ENCODE measurements at regions not wholly inside any gene's neighbourhood (a gene's known extent, or its start where the extent isn't known, plus 50 kb on each side); places are given as distances from the start of the nearest gene placed in this dataset.
"Not testable (repeated sequence)": the region's sequence is repeated elsewhere in the genome, so short reads cannot be mapped to it uniquely, and the experiment has no call there.

DNA sequence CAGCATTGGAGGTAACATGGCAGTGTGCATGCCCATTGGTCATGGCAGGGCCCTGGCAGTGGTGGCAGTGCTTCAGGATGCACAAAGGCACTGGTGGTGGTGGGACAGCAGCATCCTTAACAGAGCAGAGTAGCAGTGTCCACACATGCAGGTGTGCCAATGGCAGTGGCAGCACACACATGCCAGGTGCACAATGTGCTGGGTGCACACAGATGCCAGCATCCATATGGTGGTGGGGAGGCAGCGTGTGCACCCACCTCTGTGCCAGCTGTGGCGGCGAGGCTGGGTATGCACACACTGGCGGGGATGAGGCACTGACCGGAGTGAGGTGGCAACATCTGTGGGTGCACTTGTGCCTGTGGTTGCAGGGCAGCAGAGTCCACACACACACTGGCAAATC is 150.6 kb downstream of the SI start:
- no peak for DNase-seq

DNA sequence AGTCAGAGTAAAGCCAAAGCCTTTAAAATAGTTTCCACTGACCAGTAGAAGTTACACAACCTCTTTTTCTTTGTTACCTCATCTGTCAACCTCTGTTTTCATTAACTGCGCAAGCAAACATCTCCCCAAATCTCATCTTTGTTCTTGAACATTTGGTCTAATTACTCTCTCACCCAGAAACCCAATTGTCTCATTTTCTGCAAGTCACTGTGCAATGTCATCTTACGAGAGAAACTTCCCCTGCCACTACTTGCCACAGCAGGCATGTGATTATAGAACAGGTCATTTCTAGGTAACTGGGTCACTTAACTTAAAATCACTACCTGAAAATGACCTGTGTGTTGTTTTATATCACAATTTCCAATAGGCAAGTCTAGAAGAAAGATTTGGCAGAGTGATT is 159.4 kb downstream of the SI start:
- no peak for DNase-seq

DNA sequence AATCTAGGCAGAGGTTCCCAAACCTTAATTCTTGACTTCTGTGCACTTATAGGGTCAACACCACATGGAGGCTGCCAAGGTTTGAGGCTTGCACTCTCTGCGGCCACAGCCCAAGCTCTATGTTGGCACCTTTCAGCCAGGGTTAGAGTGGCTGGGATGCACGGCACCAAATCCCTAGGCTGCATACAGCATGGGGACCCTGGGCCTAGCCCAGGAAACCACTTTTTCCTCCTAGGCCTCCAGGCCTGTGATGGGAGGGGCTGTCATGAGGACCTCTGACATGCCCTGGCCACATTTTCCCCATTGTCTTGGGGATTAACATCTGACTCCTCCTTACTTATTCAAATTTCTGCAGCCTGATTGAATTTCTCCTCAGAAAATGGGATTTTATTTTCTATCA is 165.4 kb downstream of the SI start:
- DNase-seq = no peak

DNA sequence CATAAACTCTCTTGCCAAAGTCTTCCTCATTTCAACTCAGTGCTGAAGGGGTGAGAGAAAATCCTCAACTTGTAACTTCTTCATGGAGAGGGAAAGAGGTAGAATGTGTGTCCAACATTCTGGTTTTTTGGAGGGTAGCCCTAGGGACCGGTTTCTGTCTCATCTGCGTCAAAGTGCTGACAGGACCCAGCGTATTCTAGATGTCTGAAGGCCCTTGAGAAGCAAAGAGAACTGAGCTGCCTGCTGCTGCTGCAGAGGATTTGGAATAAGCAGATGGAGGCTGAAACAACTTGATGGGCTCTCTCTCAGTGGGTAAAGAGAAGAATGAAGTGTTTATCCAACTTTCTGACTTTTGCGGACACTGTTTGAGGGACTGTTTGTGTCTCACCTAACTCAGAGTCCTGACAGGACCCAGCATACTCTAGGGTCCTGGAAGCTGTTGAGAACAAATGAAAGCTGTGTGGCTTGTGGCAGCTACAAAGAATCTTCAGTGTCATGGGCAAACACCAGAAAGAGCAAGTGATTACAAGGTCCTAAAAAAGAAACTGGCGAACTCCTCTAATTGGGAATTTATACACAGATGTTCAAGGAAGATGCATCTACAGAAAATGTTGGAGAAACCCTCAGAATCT is 174.4 kb downstream of the SI start:
- no peak for DNase-seq

DNA sequence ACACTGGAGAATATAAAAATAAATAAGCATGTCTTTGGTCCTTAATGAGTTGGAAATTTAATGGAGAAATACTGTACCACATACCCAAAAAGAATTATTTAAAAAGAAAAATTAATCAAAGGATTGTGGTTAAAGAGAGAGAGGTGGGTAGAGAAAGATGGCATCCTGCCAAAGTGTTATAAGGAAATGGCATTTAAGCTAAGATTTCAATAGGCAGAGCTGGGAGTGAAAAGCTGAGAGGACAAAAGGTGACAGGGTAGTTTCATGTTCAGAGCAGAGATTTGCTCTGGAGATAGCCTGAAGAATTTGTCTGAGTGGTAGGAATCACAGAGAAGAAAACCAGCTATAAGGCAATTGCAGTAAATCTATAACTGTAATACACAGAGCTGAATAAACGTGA is 181.0 kb downstream of the SI start:
- no peak for DNase-seq

DNA sequence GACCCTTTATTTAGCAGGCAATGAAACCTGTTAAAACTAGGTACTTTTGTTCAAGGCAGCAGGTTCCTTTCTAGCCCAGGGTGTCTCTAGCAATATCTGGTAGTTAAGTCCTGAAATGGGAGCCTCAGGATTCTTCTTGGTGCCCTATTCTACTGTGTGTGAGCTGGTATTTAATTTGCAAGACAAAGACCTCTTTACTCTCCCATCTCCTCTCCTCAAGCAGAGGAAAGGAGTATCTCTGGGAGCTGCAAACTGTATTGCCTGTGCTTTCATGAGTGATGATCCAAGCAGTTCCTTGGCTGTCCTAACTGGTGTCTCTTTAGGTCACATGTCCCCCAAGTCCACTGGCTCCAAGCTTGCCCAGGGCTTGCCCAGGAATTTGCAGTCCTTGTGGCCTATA is 188.2 kb downstream of the SI start:
- DNase-seq = no peak

DNA sequence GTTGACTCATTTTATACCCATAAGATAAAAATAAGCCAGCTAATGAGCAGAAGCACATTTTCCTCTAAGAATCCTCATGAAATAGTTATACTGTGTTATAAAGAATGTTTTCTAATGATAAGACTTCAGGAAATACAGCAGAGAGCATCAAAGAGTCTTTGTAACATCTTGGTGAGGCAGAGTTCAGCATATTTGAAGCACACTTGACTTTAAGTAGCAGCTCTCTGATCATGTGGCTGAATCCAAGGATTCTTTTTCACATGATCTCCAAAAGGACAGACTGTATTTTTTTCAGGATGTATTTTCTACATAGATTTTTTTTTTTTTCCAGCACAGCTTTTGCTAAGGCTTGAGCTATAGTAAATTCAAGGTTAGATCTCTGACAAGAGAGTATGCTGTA is 195.1 kb downstream of the SI start:
- no peak for DNase-seq

DNA sequence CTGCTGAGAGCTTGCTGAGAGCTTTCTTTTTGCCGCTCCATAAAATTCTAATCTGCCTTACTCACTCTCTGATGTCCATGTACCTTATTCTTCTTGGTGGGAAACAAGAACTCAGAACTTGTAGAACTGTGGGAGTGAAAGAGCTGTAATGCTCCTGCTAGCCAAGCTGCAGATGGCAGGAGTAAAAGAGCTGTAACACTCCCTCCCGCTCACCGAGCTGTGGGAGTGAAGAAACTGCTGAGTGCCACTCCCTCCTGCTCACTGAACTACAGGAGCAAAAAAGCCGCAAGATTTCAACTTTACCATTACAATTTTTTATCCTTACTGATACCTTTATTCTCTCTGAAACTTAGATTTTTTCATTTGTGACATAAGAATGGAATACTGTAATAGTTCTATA is 199.1 kb downstream of the SI start:
- no peak for DNase-seq

DNA sequence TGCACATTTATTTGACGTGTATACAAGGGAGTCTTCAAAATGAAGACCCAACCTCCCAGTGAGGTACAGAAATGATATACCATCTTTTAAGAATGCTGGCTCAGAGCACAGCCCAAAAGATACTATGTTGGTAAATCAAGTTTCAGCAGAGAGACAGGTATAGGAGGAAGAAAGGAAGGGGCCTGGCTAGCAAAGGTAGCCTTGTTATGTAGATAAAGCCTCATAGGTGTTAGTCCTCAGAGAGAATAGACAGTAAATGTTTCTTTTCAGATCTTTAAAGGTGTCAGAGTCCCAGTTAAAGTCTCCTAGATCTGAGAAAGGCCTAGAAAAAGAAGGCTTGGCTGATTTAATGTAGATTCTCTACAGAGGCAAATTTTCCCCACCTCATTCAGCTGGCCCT is 213.8 kb downstream of the SI start:
- no peak for DNase-seq

DNA sequence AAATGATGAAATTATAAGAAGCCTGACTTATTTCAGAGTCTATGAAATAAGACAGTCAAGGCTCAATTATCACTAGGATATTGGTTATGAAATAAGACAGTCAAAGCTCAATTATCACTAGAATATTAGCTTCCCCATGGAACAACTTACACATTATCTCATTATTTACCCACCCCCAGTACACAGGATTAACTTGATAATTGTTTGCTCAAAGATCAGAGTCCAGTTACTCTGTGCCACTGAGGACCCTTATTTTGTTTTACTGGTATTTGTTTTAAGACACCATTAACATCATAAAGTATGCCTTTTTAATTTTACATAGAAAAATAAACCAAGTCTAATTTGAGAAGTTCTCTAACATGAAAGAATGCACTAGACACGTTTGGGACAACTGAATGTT is 225.4 kb downstream of the SI start:
- DNase-seq = no peak

DNA sequence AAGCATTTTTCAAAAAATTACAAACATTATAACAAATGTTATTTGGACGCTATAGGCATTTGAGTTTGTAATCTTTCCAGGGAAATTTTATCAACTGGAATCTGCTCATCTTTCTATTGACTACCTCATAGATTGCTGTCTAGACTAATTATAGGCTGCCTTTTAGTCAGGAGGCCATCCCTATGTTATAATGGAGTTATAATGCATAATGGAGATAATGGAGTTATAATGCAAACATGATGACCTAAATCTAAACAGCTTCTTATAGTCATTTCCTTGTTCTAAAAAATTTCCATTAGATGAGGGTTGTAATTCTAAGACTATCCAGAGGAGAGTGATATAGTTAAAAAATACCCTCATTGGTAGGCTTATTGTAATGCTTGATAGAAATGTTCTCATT is 226.4 kb downstream of the SI start:
- DNase-seq = no peak

DNA sequence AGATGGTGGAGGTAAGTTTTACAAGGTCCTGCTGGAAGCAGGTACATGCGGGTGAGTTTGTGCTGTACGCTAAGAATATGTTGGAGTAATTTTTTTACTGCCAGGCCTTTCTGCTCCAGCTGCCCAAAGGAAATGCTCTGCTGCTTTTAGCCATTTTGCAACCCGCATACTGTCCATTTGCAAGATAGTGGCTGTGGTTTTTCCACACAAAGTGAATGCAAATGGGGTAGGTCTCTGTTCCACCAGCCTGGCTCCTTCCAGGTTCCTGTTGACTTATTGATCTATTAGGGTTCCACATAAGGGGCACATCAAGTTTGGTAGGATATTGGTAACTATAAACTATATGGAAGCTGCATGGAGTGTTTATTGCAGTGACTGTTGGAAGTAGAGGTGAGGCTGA is 227.1 kb downstream of the SI start:
- no peak for DNase-seq

DNA sequence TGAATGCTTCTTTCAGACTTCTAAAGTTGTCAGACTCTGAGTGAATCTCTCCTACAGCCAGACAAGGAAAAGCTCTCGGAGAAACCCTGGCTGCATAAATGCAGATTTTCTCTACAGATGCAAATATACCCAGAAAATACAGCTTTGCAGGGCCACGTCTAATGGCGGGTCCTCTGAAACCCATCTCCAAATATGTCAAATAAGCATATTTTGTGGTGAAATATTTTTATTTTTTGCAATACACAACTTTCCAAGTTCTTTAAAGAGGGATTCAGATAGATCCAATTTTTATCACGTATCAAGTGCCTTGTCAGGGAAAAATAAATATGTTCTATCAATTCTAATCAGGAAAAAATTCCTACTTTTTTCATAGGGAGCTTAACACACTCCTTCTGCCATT is 229.4 kb downstream of the SI start:
- no peak for DNase-seq

DNA sequence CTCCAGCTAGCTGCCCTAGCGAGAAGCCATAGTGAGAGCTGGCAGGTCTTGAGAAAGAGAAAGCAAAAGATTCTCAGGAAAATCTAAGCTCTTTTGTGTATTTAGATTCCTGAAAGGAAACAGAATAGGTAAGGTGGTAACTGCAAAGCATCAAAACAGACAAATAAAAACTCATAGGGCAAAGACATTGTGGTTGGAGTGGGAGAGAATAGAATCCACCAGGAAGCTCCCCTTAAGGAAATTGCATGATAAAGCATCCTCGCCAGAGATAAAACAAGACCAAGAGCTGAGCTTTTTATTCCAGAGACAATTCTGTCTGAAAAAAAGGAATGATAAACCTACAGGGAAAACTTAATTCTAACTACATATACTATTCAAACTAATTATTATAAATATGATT is 232.6 kb downstream of the SI start:
- DNase-seq = no peak

DNA sequence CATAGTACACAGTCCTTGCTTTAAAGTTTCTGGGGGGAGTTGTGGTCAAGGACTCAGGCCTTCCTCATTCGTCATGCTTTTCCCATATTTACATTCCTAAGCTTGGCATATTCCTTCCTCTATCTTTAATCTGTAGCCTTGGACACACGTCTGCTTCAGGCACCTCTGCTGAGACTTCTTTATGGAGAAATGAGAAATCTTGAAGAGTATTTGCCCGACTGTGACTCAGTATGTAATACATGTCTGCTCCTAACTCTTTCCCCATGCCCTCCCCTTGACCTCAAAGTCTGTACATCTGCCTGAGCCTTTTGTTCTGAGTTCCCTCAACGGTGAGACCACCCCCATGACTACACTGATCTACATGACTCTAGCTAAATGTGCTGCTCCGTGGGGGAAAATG is 246.1 kb downstream of the SI start:
- no peak for DNase-seq

DNA sequence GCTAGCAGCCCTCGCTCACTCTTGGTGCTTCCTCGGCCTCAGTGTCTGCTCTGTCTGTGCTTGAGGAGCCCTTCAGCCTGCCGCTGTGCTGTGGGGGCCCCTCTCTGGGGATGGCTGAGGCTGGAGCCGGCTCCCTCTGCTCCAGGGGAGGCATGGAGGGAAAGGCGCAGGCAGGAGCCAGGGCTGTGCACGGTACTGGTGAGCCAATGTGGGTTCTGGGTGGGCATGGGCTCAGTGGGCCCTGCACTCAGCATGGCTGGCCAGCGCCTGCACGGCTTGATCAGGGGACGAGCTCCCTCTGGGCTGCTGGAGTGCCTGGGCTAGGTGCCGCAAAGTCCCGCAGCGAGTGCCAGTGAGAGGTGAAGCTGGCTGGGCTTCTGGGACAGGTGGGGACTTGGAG is 260.0 kb downstream of the SI start:
- no peak for DNase-seq

DNA sequence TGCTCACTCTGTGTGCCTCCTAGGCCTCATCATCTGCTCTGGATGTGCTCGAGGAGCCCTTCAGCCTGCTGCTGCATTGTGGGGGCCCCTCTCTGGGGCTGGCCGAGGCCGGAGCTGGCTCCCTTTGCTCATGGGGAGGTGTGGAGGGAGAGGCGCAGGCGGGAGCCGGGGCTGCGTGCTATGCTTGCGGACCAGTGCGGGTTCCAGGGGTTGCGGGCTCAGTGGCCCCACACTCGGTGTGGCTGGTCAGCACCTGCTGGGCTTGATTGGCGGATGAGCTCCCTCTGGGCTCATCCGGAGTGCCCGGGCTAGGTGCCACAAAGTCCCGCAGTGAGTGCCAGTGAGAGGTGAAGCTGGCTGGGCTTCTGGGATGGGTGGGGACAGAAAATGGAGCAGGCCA is 264.2 kb downstream of the SI start:
- no peak for DNase-seq

DNA sequence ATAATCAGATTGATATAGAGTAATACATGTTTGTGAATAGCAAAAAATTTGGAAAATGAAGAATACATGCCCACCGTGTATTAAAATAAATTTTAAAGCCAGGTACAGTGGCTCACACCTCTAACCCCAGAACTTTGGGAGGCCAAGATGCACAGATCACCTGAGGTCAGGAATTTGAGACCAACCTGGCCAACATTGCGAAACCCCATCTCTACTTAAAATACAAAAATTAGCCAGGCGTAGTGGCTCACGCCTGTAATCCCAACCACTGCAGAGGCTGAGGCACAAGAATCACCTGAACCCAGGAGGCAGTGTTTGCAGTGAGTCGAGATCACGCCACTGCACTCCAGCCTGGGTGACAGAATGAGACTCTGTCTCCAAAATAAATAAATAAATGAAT is 266.3 kb downstream of the SI start:
- DNase-seq = no peak

DNA sequence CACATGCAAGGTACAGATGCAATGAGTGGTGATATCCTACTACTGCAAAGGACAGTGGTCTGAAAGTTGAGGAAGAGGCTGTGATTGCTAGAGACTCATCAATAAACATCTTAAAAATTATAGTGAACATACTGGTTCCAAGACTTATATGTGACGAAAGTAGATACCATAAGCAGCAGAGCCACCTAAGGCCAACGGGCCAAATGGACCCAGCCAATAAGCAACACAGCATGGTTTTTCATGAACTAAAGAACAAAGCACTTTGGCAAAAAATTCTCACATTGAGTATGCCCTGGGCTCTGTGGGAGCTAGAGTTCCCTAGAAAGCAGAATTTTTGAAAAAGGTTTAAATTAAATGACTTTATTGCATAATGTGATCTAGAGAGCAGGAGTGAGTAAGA is 272.1 kb downstream of the SI start:
- no peak for DNase-seq

DNA sequence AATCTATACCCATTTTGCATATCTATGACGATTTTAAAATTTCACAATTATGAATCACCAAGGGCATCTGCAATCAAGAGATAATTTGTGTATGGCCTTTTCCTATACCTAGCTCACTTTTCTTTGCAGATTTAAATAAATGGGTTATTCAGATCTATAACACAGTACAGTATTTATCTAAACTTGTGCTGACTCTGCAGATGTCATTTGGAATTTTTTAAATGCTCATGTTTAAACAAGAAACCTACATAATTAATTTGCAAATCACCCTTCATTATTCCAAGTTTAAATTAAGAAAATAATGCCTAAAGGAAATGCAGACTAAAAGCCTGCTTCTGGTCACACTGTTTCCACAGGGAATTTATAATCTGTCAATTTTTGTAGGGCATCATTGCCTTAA is 284.2 kb downstream of the SI start:
- no peak for DNase-seq

DNA sequence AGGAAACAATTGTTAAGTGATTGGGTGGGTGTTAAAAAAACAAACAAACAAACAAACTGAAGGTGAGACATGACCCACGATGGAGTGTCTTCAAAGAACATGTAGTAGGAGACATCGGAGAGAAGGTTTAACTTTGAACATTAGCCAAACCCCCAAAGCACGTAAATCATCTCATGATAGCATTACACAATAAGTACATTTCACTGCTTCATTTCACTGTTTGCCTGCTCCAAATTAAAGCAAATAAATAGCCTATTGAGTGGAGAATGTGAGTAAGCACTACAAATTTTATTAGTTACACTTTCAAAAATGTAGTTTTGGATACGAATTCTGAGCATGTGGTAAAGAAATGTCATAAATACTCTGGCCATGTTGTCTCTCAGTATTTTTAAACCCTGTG is 287.0 kb downstream of the SI start:
- no peak for DNase-seq

DNA sequence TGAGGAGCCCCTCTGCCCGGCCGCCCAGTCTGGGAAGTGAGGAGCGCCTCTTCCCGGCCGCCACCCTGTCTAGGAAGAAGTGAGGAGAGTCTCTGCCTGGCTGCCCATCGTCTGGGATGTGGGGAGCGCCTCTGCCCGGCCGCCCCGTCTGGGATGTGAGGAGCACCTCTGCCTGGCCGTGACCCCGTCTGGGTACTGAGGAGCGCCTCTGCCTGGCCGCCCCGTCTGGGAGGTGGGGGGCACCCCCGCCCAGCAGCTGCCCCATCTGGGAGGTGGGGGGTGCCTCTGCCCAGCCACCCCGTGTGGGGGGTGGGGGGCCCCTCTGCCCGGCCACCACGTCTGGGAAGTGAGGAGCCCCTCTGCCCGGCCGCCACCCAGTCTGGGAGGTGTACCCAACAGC is 293.9 kb downstream of the SI start:
- DNase-seq = not testable (repeated sequence)

DNA sequence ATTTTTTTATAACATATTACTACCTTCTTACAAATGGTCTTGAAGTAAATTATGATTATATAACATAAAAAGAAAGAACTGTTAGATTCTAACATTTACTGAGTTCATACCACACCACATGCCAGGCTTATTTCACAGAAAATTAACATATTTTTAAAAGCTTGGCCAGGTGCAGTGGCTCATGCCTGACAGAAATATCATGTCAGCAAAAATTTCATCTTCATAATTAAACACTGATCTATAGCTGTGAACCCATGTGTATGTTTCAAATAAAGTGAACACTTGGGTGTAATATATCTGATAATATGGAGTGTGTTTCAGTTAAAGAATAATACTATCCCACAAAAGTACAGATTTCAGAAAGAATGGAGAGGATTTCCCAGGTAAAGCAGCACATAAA is 296.5 kb downstream of the SI start:
- DNase-seq = no peak

DNA sequence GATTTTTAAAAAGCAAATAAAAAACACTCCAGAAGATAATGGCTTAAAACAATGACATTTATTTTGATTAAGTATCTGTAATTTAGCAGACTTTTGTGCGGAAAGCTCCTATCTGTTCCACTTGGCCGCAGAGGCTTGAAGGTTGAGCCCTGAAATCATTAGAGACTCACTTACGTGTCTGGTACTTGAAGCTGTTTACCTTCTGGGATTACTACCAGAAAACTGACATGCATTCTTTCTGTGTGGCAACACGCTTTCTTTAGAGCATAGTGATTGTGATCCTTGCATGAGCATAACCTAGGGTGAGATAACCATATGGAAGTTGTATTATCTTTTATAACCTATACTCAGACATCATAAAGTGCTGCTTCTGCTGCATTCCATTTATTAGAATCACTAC is 298.5 kb downstream of the SI start:
- DNase-seq = no peak

DNA sequence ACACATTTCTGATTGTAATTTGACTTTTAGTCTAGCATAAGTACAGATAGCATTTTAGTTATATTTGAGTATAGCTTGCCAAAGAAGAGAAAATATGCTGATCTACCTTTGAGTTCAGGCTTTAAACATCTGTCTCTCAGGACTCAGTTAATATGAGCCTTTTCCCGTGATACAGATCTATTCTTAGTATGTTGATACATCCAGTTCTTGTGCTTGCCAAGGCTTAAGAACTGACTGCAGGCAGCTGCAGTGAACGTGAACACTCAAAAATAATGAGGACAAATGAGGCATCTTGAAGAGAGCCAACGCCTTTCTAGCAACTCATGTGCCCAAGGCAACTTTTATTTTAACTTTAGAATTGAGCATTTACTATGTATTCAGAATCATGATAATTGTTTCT is 325.5 kb downstream of the SI start:
- no peak for DNase-seq

DNA sequence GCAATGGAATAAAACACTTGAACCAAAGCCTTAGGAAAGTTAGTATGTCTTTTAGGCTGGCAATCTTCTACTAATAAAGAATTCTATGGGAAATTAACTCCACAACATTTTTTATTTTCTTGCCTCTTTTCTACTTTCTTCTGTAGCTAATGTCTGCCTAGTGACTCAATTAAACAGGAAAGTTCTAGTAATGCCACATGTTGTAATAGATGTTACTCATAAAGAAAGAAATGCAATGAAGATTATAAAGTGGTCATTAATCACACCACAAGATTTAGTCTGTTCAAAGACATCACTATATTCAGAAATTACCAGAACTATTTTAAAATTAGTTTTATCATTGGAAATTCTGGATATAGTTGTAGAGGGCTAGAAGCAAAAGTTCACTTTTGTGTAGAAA is 329.7 kb downstream of the SI start:
- no peak for DNase-seq

Data from T-helper 2 cell (primary cell).